ENCODE measurements at regions not wholly inside any gene's neighbourhood (a gene's known extent, or its start where the extent isn't known, plus 50 kb on each side); places are given as distances from the start of the nearest gene placed in this dataset.

GRCh38 chr3:127366383-127366782 is 78.5 kb upstream of the PRR20G start:
- H3K9me3 Mint-ChIP-seq, result no peaks in the 10 kb centered on the region
- H3K4me3 Mint-ChIP-seq, result no peak overlapping the region
- ChIA-PET POLR2A (no interaction called here), CTCF (interaction anchor here (0.6 to 1.4 kb wide), 13 partner anchors 8 to 425 kb away, joined by 3 to 10 read pairs (median 4); no protein-coding TSS in a partner anchor)
- H3K27ac Mint-ChIP-seq, result no peak overlapping the region
- DNase-seq (ENCODE audit: low spot score), result peak; percentile 33
- H3K36me3 Mint-ChIP-seq, result no peaks in the 10 kb centered on the region
- TF ChIP-seq EMX1 (CRISPR knock-in tag; IDR thresholded peaks at IDR 0.05) (no peak), ZNF232 (CRISPR knock-in tag; IDR thresholded peaks at IDR 0.05) (no peak), TEAD1 (CRISPR knock-in tag; IDR thresholded peaks at IDR 0.05) (no peak), MAX (CRISPR knock-in tag; IDR thresholded peaks at IDR 0.05) (no peak), AFF4 (CRISPR knock-in tag; IDR thresholded peaks at IDR 0.05; ENCODE audit: borderline replicate concordance) (no peak), ATF6 (CRISPR knock-in tag; IDR thresholded peaks at IDR 0.05) (no peak), CREB1 (CRISPR knock-in tag; IDR thresholded peaks at IDR 0.05) (no peak), NR3C1 (CRISPR knock-in tag; conservative IDR thresholded peaks at IDR 0.05; ENCODE audit: low read depth) (no peak), ZNF219 (CRISPR knock-in tag; IDR thresholded peaks at IDR 0.05; ENCODE audit: borderline replicate concordance) (no peak), ZNF121 (CRISPR knock-in tag; IDR thresholded peaks at IDR 0.05) (no peak), TCF7 (CRISPR knock-in tag; IDR thresholded peaks at IDR 0.05; ENCODE audit: low read depth) (no peak), RORB (CRISPR knock-in tag; IDR thresholded peaks at IDR 0.05) (no peak), ATF1 (CRISPR knock-in tag; IDR thresholded peaks at IDR 0.05) (no peak), ZBTB21 (CRISPR knock-in tag; IDR thresholded peaks at IDR 0.05; ENCODE audit: borderline replicate concordance) (no peak), FOXJ3 (CRISPR knock-in tag; IDR thresholded peaks at IDR 0.05; ENCODE audit: borderline replicate concordance) (no peak), CBFB (CRISPR knock-in tag; IDR thresholded peaks at IDR 0.05; ENCODE audit: low read depth) (no peak), OVOL2 (CRISPR knock-in tag; IDR thresholded peaks at IDR 0.05; ENCODE audit: borderline replicate concordance) (no peak)
- TF ChIP-seq, protein P1, sequence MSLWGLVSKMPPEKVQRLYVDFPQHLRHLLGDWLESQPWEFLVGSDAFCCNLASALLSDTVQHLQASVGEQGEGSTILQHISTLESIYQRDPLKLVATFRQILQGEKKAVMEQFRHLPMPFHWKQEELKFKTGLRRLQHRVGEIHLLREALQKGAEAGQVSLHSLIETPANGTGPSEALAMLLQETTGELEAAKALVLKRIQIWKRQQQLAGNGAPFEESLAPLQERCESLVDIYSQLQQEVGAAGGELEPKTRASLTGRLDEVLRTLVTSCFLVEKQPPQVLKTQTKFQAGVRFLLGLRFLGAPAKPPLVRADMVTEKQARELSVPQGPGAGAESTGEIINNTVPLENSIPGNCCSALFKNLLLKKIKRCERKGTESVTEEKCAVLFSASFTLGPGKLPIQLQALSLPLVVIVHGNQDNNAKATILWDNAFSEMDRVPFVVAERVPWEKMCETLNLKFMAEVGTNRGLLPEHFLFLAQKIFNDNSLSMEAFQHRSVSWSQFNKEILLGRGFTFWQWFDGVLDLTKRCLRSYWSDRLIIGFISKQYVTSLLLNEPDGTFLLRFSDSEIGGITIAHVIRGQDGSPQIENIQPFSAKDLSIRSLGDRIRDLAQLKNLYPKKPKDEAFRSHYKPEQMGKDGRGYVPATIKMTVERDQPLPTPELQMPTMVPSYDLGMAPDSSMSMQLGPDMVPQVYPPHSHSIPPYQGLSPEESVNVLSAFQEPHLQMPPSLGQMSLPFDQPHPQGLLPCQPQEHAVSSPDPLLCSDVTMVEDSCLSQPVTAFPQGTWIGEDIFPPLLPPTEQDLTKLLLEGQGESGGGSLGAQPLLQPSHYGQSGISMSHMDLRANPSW (CRISPR knock-in tag; conservative IDR thresholded peaks at IDR 0.05; ENCODE audit: low read depth), result no peak
- TF ChIP-seq, protein P2, sequence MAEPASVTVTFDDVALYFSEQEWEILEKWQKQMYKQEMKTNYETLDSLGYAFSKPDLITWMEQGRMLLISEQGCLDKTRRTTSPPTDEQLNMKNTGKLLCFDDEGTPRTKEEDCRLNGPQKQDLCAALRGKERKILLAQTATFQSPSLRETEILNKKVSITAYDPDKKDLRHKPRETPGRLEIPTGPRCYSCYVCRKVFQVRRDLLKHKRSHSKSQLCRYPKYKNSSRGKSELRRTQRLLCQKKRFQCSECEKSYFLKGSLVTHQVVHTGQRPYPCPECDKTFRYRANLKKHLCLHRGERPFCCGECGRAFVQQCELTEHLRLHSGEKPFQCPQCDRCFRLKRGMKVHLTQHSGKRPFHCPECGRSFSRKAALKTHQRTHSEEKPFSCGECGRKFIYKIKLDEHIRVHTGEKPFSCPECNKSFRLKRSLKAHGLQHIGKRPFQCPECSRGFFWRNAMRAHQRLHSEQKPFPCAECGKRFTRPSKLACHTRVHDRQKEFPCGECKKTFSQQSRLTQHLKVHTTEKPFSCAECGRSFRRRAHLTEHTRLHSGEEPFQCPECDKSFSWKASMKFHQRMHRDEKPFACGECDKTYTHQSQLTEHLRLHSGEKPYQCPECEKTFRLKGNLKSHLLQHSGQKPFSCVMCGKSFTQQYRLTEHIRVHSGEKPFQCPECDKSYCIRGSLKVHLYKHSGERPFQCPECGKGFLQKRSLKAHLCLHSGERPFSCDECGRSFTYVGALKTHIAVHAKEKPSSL (CRISPR knock-in tag; conservative IDR thresholded peaks at IDR 0.05), result no peak
- TF ChIP-seq, protein P3, sequence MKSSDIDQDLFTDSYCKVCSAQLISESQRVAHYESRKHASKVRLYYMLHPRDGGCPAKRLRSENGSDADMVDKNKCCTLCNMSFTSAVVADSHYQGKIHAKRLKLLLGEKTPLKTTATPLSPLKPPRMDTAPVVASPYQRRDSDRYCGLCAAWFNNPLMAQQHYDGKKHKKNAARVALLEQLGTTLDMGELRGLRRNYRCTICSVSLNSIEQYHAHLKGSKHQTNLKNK (CRISPR knock-in tag; IDR thresholded peaks at IDR 0.05), result no peak
- no peaks in the 10 kb centered on the region; the same call in 1 of the 2 replicates for H3K27me3 Mint-ChIP-seq (ENCODE audit: low read depth)
- H3K4me1 Mint-ChIP-seq, result peaks cover 14% of the 10 kb centered on the region
- ATAC-seq, result peak; percentile 51

Measured in WTC11 (cell line).